Spleen (tissue), 11 donors: ENCODE measurements at regions not wholly inside any gene's neighbourhood (a gene's known extent, or its start where the extent isn't known, plus 50 kb on each side); places are given as distances from the start of the nearest gene placed in this dataset.

Experiments
- DNase-seq: peaks from one replicate; pipeline ENCODE4 v3.0.0-alpha.2; 2020
- H3K27ac ChIP-seq, 8 donors: fragments of 200-600 bp; sonication (generic) in 7 of 8; 1 replicate in 4 of 8; 2 replicates in 4 of 8; pipeline versions ENCODE4 v1.5.0 to v1.8.0; 2016 to 2021; ENCODE audit warnings: inconsistent platforms in 4 of 8, mild to moderate bottlenecking in 4 of 8, moderate library complexity in 1 of 8
- H3K27me3 ChIP-seq, 7 donors: fragments of 200-600 bp; sonication (generic) in 6 of 7; replicated peaks in 1 of 7; 1 replicate in 4 of 7; 2 replicates in 3 of 7; pipeline versions ENCODE4 v1.5.0 to v1.8.0; 2016 to 2021; ENCODE audit warnings: inconsistent platforms in 3 of 7, mild to moderate bottlenecking in 1 of 7
- H3K36me3 ChIP-seq, 6 donors: fragments of 200-600 bp; sonication (generic) in 5 of 6; 1 replicate in 4 of 6; 2 replicates in 2 of 6; pipeline versions ENCODE4 v1.5.0 to v1.8.0; 2016 to 2021; ENCODE audit warnings: inconsistent platforms in 2 of 6
- H3K4me1 ChIP-seq, 6 donors: fragments of 200-600 bp; sonication (generic) in 5 of 6; 1 replicate in 3 of 6; 2 replicates in 3 of 6; pipeline versions ENCODE4 v1.5.0 to v1.8.0; 2016 to 2021; ENCODE audit warnings: inconsistent platforms in 3 of 6
- H3K4me3 ChIP-seq, 8 donors: fragments of 200-600 bp; sonication (generic) in 7 of 8; 1 replicate in 4 of 8; 2 replicates in 4 of 8; pipeline versions ENCODE4 v1.5.0 to v1.8.0; 2016 to 2021; ENCODE audit warnings: inconsistent platforms in 4 of 8, mild to moderate bottlenecking in 4 of 8, moderate library complexity in 2 of 8
- H3K9me3 ChIP-seq, 8 donors: fragments of 200-600 bp; sonication (generic) in 7 of 8; 1 replicate in 4 of 8; 2 replicates in 4 of 8; pipeline versions ENCODE4 v1.5.0 to v1.8.0; 2016 to 2021; ENCODE audit warnings: inconsistent platforms in 4 of 8
- POLR2A ChIP-seq, 3 donors: fragments of 450-650 bp; IDR thresholded peaks; one replicate each; pipeline ENCODE4 v1.5.1; 2017; ENCODE audit warnings: antibody characterized with exemption in 3 of 3, mild to moderate bottlenecking in 1 of 3
- POLR2AphosphoS5 ChIP-seq, 3 donors: sonication (generic); formaldehyde crosslinking; IDR thresholded peaks; one replicate each; pipeline ENCODE4 v1.5.1; 2017; ENCODE audit warnings: antibody characterized with exemption in 3 of 3
- WGBS, 5 donors: extraction: QIAGEN DNeasy Blood & Tissue Kit in 3 of 5; methylation state at CpG; one replicate each; pipeline versions ENCODE4 v1.1.5 to v1.1.7; 2013 to 2018; 5-methylcytosine and 5-hydroxymethylcytosine counted together
- intact Hi-C: fragments of 100-400 bp; cut with DNase I; formaldehyde crosslinking; loops from one replicate; pipeline ENCODE4 v1.15.0; 2023; ENCODE audit warnings: low total_unique reads
- TF ChIP-seq, protein P1 (sequence below), 11 experiments: fragments of 200-600 bp in 7 of 11; fragments of 450-650 bp in 4 of 11; sonication (generic) in 4 of 11; IDR thresholded peaks in 8 of 11; conservative IDR thresholded peaks in 3 of 11; 1 replicate in 7 of 11; 2 replicates in 4 of 11; pipeline versions ENCODE4 v1.4.0 to v1.8.0; 2016 to 2021; ENCODE audit warnings: antibody characterized with exemption in 11 of 11, inconsistent platforms in 4 of 11, mild to moderate bottlenecking in 1 of 11
- donor health status: healthy with polysubstance abuse.
- donor health status: DM: no; HTN: no; CAD: no; lungs with moderate emphysema.
- donor health status: DM: no; HTN: no; CAD: no.
- donor health status: Bipolar disorder and iron deficiency.
- donor health status: healthy.
- donor health status: DM: no; HTN: no; CAD: no.
- donor health status: DM: yes; HTN: yes; CAD: no.

DNA sequence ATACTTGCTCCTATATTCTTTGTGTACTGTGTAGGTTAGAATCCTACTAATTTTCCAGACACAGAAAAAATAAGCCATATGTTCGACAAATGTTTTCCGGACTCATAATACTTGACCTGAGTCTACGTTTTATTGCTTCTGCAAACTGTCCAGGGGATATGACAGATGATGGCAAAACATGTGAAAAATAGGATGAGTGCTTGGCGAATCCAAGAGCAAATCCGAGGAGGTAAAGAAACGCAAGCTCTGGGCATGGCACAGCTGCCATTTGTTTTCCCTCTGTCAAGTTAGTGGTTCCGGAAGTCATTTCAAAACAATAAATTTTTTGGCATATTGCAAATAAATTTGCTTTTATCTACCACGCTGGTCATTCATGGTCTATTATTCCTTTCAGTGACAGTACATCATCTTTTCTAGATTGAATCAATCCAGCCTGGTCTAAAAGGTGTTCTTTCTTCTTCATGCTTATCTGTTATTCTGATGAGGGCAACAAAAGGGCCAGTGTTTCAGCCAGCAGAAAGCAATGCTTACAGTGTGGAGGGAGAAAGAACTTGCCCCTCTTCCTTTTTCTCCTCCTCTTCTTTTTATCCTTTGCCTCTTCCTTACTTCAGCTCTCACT is 476.1 kb upstream of the SOX11 start:
- no peak for TF ChIP-seq POLR2A (IDR thresholded peaks at IDR 0.05)
- TF ChIP-seq, protein P1, sequence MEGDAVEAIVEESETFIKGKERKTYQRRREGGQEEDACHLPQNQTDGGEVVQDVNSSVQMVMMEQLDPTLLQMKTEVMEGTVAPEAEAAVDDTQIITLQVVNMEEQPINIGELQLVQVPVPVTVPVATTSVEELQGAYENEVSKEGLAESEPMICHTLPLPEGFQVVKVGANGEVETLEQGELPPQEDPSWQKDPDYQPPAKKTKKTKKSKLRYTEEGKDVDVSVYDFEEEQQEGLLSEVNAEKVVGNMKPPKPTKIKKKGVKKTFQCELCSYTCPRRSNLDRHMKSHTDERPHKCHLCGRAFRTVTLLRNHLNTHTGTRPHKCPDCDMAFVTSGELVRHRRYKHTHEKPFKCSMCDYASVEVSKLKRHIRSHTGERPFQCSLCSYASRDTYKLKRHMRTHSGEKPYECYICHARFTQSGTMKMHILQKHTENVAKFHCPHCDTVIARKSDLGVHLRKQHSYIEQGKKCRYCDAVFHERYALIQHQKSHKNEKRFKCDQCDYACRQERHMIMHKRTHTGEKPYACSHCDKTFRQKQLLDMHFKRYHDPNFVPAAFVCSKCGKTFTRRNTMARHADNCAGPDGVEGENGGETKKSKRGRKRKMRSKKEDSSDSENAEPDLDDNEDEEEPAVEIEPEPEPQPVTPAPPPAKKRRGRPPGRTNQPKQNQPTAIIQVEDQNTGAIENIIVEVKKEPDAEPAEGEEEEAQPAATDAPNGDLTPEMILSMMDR (IDR thresholded peaks at IDR 0.05 in 8 of 11, conservative IDR thresholded peaks at IDR 0.05 in 3 of 11), result no peak
- no peak for TF ChIP-seq POLR2AphosphoS5 (IDR thresholded peaks at IDR 0.05)
- H3K9me3 ChIP-seq, result peaks cover 0 to 2% (median 0%) of the 10 kb centered on the region in 8 donors
- no peak overlapping the region for H3K27ac ChIP-seq
- WGBS, 5 donors, result 69 to 84% (median 76%) methylated on average over 8 of the region's 8 CpGs
- H3K27me3 ChIP-seq, result no peaks in the 10 kb centered on the region
- H3K4me3 ChIP-seq, result no peak overlapping the region
- H3K36me3 ChIP-seq, result no peaks in the 10 kb centered on the region
- no peak for DNase-seq
- intact Hi-C loops, result no loop called here
- H3K4me1 ChIP-seq, result no peaks in the 10 kb centered on the region

DNA sequence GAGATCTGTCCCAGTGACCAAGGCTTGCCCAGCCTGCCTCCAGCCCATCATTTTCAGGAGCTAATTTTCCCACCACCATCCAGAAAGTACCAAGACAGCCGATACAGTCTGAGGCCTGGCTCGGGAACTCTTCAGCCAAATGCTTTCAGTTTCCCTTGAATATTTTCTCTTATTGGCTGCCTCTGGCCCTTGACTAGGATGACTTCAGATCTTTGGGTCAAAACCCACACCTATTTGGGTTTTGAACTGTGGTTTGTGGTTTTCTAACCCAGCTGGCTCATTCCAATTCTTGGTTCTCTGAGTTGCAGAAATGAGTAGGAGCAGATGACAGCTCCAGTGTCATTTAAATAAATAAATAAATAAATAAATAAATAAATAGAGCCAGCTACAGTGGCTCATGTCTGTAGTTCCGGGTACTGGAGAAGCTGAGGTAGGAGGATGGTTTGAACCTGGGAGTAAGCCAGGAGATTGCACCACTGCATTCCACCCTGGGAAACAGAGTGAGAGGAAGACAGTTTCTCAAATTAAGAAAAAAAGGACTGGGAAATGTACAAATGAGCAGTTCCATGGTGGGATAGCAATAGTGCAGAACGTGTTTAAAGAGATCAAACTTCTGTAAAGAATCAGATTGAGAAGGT is 465.0 kb upstream of the SOX11 start:
- TF ChIP-seq POLR2A (IDR thresholded peaks at IDR 0.05), result no peak
- TF ChIP-seq, protein P1 (IDR thresholded peaks at IDR 0.05 in 8 of 11, conservative IDR thresholded peaks at IDR 0.05 in 3 of 11), result no peak
- no peak for TF ChIP-seq POLR2AphosphoS5 (IDR thresholded peaks at IDR 0.05)
- WGBS, 5 donors, result 73 to 82% (median 77%) methylated on average over 4 of the region's 4 CpGs
- no peaks in the 10 kb centered on the region for H3K27me3 ChIP-seq
- H3K4me3 ChIP-seq, result no peak overlapping the region
- peaks cover 0 to 7% (median 0%) of the 10 kb centered on the region in 8 donors for H3K9me3 ChIP-seq
- H3K36me3 ChIP-seq, result no peaks in the 10 kb centered on the region
- intact Hi-C loops, result no loop called here
- H3K27ac ChIP-seq, result no peak overlapping the region
- DNase-seq, result no peak
- no peaks in the 10 kb centered on the region for H3K4me1 ChIP-seq

DNA sequence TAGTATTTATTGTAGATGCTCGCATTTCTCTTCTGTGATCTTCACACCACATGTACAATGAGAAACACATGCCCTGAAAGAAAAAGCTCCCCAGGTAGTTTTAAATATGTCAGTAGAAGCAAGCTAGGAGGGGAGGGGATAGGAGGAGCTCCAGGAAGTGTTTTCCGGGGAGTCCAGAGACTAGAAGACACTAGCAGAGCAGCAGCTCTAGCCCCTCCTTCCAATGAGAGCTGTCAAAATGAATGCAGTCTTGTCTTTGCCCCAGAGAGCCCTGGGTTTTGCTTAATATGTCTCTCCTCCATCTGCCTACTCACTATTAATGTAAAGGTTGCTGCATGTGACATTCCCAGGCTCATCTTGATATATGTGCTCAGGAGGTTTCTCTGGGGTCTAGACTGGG is 462.6 kb upstream of the SOX11 start:
- no peak for DNase-seq
- intact Hi-C loops, result no loop called here

DNA sequence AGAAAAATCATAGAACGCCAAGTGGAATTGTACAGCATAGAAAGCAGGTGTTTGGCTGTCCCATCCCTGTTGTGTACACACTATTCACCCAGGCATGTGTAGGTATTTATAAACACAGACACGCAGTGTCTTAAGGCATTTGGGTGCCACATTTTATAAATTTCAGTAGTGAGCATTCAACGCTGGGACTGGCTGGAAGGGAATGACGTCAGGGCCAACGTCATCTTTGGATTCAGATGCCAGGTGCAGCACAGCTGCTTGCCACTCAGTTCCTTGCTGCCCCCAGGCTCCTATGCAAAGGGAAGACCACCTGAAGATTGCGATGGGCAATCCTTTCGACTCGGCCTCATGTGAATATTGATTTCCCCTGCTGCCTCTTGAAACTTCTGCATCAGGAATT is 461.7 kb upstream of the SOX11 start:
- H3K4me3 ChIP-seq, result no peak overlapping the region
- intact Hi-C loops, result no loop called here
- TF ChIP-seq POLR2A (IDR thresholded peaks at IDR 0.05) (no peak), POLR2AphosphoS5 (IDR thresholded peaks at IDR 0.05) (no peak)
- TF ChIP-seq, protein P1 (IDR thresholded peaks at IDR 0.05 in 8 of 11, conservative IDR thresholded peaks at IDR 0.05 in 3 of 11), result no peak
- 81 to 89% (median 84%) methylated on average over 8 of the region's 8 CpGs for WGBS, 5 donors
- DNase-seq, result no peak
- H3K36me3 ChIP-seq, result no peaks in the 10 kb centered on the region
- H3K27ac ChIP-seq, result no peak overlapping the region
- no peaks in the 10 kb centered on the region for H3K4me1 ChIP-seq
- H3K9me3 ChIP-seq, result peaks cover 0 to 7% (median 0%) of the 10 kb centered on the region in 8 donors
- H3K27me3 ChIP-seq, result no peaks in the 10 kb centered on the region

More for the DNA sequence above, 462.6 kb upstream of the SOX11 start:
- H3K4me1 ChIP-seq, result no peaks in the 10 kb centered on the region
- H3K36me3 ChIP-seq, result no peaks in the 10 kb centered on the region
- TF ChIP-seq, protein P1 (IDR thresholded peaks at IDR 0.05 in 8 of 11, conservative IDR thresholded peaks at IDR 0.05 in 3 of 11), result no peak
- no peak for TF ChIP-seq POLR2AphosphoS5 (IDR thresholded peaks at IDR 0.05)
- H3K27me3 ChIP-seq, result no peaks in the 10 kb centered on the region
- 64 to 71% (median 68%) methylated on average over 2 of the region's 2 CpGs for WGBS, 5 donors
- H3K9me3 ChIP-seq, result peaks cover 0 to 7% (median 0%) of the 10 kb centered on the region in 8 donors
- H3K27ac ChIP-seq, result no peak overlapping the region
- no peak overlapping the region for H3K4me3 ChIP-seq
